ENCODE measurements at regions not wholly inside any gene's neighbourhood (a gene's known extent, or its start where the extent isn't known, plus 50 kb on each side); places are given as distances from the start of the nearest gene placed in this dataset.

DNA sequence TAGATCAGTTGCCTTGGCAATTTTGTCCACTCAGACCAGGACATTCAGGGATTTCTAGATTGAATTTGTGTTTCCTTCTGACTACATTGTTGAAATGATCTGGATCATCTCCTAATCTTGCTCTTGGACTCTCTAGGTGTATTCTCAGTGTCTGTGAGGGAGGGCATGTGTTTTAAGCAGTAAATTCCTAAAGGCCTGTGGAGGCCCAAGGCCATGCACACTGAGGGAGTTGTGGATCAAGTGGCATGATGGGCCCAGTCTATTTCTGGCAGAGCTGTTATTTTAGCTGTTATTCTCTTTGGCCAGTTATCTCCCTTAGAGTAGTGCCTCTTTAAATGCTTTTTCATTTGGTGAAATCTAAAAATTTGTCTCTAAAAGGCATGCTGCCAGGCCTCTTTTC lies 144.9 kb downstream of the RPIA start:
- Histone ChIP-seq H3K23me2 (ENCODE audit: insufficient read length, low read depth, low read length, poor library complexity, severe bottlenecking) (no peaks in the 10 kb centered on the region), H2AFZ (ENCODE audit: low read length) (no peak overlapping the region), H3K27me3 (ENCODE audit: insufficient read depth, low read length) (no peaks in the 10 kb centered on the region), H3K79me2 (ENCODE audit: insufficient read depth, low read length) (no peaks in the 10 kb centered on the region), H3K9me3 (ENCODE audit: control insufficient read depth, low read depth, low read length) (peaks cover 8% of the 10 kb centered on the region), H4K20me1 (ENCODE audit: control insufficient read depth, insufficient read depth, insufficient read length) (no peaks in the 10 kb centered on the region), H3K14ac (ENCODE audit: insufficient read depth, low read length) (no peak overlapping the region), H3K79me1 (ENCODE audit: insufficient read depth, low read depth, low read length, poor library complexity, severe bottlenecking) (no peaks in the 10 kb centered on the region), H3K9ac (ENCODE audit: extremely low read depth, insufficient read length, low read length) (no peak overlapping the region), H3K4ac (ENCODE audit: low read depth, low read length) (no peak overlapping the region), H3K4me2 (ENCODE audit: insufficient read depth, insufficient read length, low read length) (no peak overlapping the region), H4K8ac (replicated peaks; ENCODE audit: insufficient read length, low read depth, low read length) (no peak overlapping the region), H2BK15ac (ENCODE audit: low read depth, low read length) (no peak overlapping the region), H4K5ac (ENCODE audit: insufficient read length, low read depth, low read length) (no peak overlapping the region), H2BK5ac (ENCODE audit: insufficient read length, low read length) (no peak overlapping the region), H3K4me1 (ENCODE audit: insufficient read depth, low read length) (no peaks in the 10 kb centered on the region), H2AK5ac (ENCODE audit: insufficient read length, low read length) (no peak overlapping the region), H3K56ac (ENCODE audit: insufficient read length, low read depth, low read length) (no peak overlapping the region), H3K27ac (ENCODE audit: insufficient read length, low read depth, low read length) (no peak overlapping the region), H3K23ac (ENCODE audit: insufficient read length, low read depth, low read length) (no peak overlapping the region), H3K18ac (ENCODE audit: insufficient read length, low read depth, low read length) (no peak overlapping the region), H2BK20ac (ENCODE audit: low read depth, low read length, poor library complexity, severe bottlenecking) (no peak overlapping the region), H3T11ph (ENCODE audit: low read length) (no peak overlapping the region), H4K91ac (ENCODE audit: insufficient read length, low read depth, low read length) (no peak overlapping the region), H2BK12ac (ENCODE audit: insufficient read length, low read depth, low read length) (no peak overlapping the region), H2BK120ac (ENCODE audit: low read depth, low read length, poor library complexity, severe bottlenecking) (no peak overlapping the region)
- no peak overlapping the region for H3K4me3 Mint-ChIP-seq
- no peak for DNase-seq
- H3K4me1 Mint-ChIP-seq: no peaks in the 10 kb centered on the region
- peaks cover 0 to 14% (median 0%) of the 10 kb centered on the region in 3 experiments; a peak in 2 of 7 replicates for H3K36me3 Mint-ChIP-seq (ENCODE audit: insufficient read depth in 1 of 3, low read depth in 3 of 3)
- no peak for TF ChIP-seq CTCF (conservative IDR thresholded peaks at IDR 0.05)
- no peak overlapping the region for H3K27ac Mint-ChIP-seq
- H3K9me3 Mint-ChIP-seq: peaks cover 48 to 81% of the 10 kb centered on the region in 2 experiments
- H3K27me3 Mint-ChIP-seq (ENCODE audit: low read depth): peaks cover 2% of the 10 kb centered on the region; the same call in 1 of the 2 replicates
